C4-2B (cell line): ENCODE measurements at regions not wholly inside any gene's neighbourhood (a gene's known extent, or its start where the extent isn't known, plus 50 kb on each side); places are given as distances from the start of the nearest gene placed in this dataset.

Experiments
- ZFX ChIP-seq: fragments of 450-650 bp; IDR thresholded peaks from 2 replicates; pipeline ENCODE4 v1.6.1; 2017
- TF ChIP-seq, protein P1 (sequence below): fragments of 450-650 bp; conservative IDR thresholded peaks from 2 replicates; pipeline ENCODE4 v1.5.1; 2017; ENCODE audit warnings: mild to moderate bottlenecking

DNA sequence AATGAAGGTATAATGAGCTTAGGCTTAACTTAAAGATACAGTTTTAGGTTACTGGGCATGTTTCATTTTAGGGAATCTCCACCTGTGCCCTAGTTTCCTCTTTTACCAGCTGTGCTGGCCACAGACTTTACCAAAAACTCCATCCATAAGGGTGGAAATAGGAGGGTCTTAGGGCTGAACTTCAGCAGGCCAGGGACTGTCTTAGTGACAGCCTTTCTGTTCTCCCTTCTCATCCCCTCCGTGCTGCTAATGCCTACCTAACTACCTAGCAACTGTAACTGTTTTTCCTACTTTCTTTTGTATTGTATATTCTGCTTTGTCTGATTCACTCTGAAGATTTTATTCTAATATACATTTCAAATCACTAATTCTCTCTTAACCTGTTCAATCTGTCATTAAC, 1375.3 kb downstream of the PCDH18 start:
- TF ChIP-seq, protein P1, sequence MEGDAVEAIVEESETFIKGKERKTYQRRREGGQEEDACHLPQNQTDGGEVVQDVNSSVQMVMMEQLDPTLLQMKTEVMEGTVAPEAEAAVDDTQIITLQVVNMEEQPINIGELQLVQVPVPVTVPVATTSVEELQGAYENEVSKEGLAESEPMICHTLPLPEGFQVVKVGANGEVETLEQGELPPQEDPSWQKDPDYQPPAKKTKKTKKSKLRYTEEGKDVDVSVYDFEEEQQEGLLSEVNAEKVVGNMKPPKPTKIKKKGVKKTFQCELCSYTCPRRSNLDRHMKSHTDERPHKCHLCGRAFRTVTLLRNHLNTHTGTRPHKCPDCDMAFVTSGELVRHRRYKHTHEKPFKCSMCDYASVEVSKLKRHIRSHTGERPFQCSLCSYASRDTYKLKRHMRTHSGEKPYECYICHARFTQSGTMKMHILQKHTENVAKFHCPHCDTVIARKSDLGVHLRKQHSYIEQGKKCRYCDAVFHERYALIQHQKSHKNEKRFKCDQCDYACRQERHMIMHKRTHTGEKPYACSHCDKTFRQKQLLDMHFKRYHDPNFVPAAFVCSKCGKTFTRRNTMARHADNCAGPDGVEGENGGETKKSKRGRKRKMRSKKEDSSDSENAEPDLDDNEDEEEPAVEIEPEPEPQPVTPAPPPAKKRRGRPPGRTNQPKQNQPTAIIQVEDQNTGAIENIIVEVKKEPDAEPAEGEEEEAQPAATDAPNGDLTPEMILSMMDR: no peak
- no peak for TF ChIP-seq ZFX
